DOHH2 (cell line): ENCODE measurements at regions not wholly inside any gene's neighbourhood (a gene's known extent, or its start where the extent isn't known, plus 50 kb on each side); places are given as distances from the start of the nearest gene placed in this dataset.

Experiments used
- H3F3A ChIP-seq: fragments of 200-600 bp; sonication (generic), shearing (Covaris generic); 2 replicates; pipeline ENCODE4 v1.6.0; 2016; ENCODE audit warnings: antibody characterized with exemption, mild to moderate bottlenecking; ENCODE audit not compliant: control insufficient read depth, insufficient read depth
- H3K27ac ChIP-seq: fragments of 200-600 bp; sonication (generic); 2 replicates; pipeline ENCODE4 v1.5.1; 2014; ENCODE audit warnings: low read depth, mild to moderate bottlenecking, low read length, moderate library complexity
- H3K27me3 ChIP-seq: fragments of 200-600 bp; sonication (generic); 2 replicates; pipeline ENCODE4 v1.6.1; 2014; ENCODE audit warnings: mild to moderate bottlenecking, low read length, mixed read lengths; ENCODE audit not compliant: control insufficient read depth
- H3K36me3 ChIP-seq: fragments of 200-600 bp; sonication (generic); 2 replicates; pipeline ENCODE4 v1.6.1; 2014; ENCODE audit warnings: mild to moderate bottlenecking, low read length, moderate library complexity, mixed read lengths; ENCODE audit not compliant: control insufficient read depth
- H3K4me1 ChIP-seq: fragments of 200-600 bp; sonication (generic); 2 replicates; pipeline ENCODE4 v1.6.1; 2014; ENCODE audit warnings: mild to moderate bottlenecking, low read length, mixed read lengths; ENCODE audit not compliant: control insufficient read depth
- H3K4me2 ChIP-seq: fragments of 200-600 bp; sonication (generic); 2 replicates; pipeline ENCODE4 v1.6.0; 2014; ENCODE audit warnings: mild to moderate bottlenecking, low read length, moderate library complexity
- H3K4me3 ChIP-seq: fragments of 200-600 bp; sonication (generic); 2 replicates; pipeline ENCODE4 v1.5.1; 2014; ENCODE audit warnings: mild to moderate bottlenecking, low read length, mixed read lengths
- H3K79me2 ChIP-seq: fragments of 200-600 bp; sonication (generic); 2 replicates; pipeline ENCODE4 v1.6.1; 2014; ENCODE audit warnings: mild to moderate bottlenecking, low read length, mixed read lengths; ENCODE audit not compliant: control insufficient read depth
- H3K9me2 ChIP-seq: fragments of 200-600 bp; sonication (generic); replicated peaks from 2 replicates; pipeline ENCODE4 v1.6.1; 2014; ENCODE audit warnings: mild to moderate bottlenecking, low read length, mixed read lengths; ENCODE audit not compliant: control insufficient read depth
- H3K9me3 ChIP-seq: fragments of 200-600 bp; sonication (generic); 2 replicates; pipeline ENCODE4 v1.6.1; 2014; ENCODE audit warnings: antibody characterized with exemption, low read length, mixed read lengths; ENCODE audit not compliant: control insufficient read depth, insufficient read depth
- H4K20me1 ChIP-seq: fragments of 200-600 bp; sonication (generic); 2 replicates; pipeline ENCODE4 v1.6.0; 2014; ENCODE audit warnings: low read depth, mild to moderate bottlenecking, antibody characterized with exemption, low read length, moderate library complexity; ENCODE audit not compliant: control insufficient read depth, insufficient read depth
- EZH2phosphoT487 ChIP-seq: fragments of 200-600 bp; sonication (generic); IDR thresholded peaks from 2 replicates; pipeline ENCODE4 v1.6.1; 2017; ENCODE audit warnings: borderline replicate concordance, mild to moderate bottlenecking, antibody characterized with exemption, low read length, moderate library complexity, mixed read lengths
- TF ChIP-seq, protein P1 (sequence below): fragments of 200-600 bp; sonication (generic); IDR thresholded peaks from one replicate; pipeline ENCODE4 v1.5.1; 2014; ENCODE audit warnings: antibody characterized with exemption, mild to moderate bottlenecking, low read depth, low read length; ENCODE audit not compliant: poor library complexity, severe bottlenecking

DNA sequence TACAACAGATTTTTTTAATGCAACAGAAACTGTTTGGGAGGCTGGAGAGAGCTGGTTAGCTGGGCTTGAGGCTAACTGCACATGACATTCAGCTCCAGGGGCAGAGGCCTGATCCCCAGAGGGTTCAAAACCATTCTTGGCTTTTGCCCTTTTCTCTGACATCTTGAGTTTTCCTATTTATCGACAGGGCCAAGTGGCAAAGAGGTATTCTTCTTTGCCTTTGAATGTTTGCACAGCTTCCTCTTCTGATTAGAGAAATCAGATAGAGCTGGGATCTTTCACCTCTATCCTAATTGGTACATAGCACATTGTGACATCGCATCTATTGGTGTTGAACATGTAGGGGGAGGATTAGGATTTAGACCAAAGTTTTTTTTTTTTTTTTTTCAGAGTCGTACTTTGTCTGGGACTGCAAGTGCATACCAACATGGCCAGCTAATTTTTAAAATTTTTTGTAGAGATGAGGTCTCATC, 143.7 kb downstream of the ACTBL2 start:
- peaks cover 1% of the 10 kb centered on the region; the same call in 1 of the 2 replicates for H3K27me3 ChIP-seq
- H3K36me3 ChIP-seq: no peaks in the 10 kb centered on the region
- H3K4me2 ChIP-seq: no peak overlapping the region
- no peaks in the 10 kb centered on the region for H3K9me3 ChIP-seq
- H3K4me1 ChIP-seq: no peaks in the 10 kb centered on the region
- no peaks in the 10 kb centered on the region for H3K79me2 ChIP-seq
- no peaks in the 10 kb centered on the region for H4K20me1 ChIP-seq
- H3K9me2 ChIP-seq: no peaks in the 10 kb centered on the region
- H3K27ac ChIP-seq: no peak overlapping the region
- no peaks in the 10 kb centered on the region for H3F3A ChIP-seq
- TF ChIP-seq, protein P1, sequence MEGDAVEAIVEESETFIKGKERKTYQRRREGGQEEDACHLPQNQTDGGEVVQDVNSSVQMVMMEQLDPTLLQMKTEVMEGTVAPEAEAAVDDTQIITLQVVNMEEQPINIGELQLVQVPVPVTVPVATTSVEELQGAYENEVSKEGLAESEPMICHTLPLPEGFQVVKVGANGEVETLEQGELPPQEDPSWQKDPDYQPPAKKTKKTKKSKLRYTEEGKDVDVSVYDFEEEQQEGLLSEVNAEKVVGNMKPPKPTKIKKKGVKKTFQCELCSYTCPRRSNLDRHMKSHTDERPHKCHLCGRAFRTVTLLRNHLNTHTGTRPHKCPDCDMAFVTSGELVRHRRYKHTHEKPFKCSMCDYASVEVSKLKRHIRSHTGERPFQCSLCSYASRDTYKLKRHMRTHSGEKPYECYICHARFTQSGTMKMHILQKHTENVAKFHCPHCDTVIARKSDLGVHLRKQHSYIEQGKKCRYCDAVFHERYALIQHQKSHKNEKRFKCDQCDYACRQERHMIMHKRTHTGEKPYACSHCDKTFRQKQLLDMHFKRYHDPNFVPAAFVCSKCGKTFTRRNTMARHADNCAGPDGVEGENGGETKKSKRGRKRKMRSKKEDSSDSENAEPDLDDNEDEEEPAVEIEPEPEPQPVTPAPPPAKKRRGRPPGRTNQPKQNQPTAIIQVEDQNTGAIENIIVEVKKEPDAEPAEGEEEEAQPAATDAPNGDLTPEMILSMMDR: no peak
- no peak for TF ChIP-seq EZH2phosphoT487
- H3K4me3 ChIP-seq: no peak overlapping the region

GRCh38 chr5:57338068-57338867, 144.3 kb downstream of the ACTBL2 start:
- H3K4me1 ChIP-seq: no peaks in the 10 kb centered on the region
- no peak overlapping the region for H3K4me2 ChIP-seq
- no peaks in the 10 kb centered on the region for H3K9me3 ChIP-seq
- no peak overlapping the region for H3K4me3 ChIP-seq
- no peaks in the 10 kb centered on the region for H3K79me2 ChIP-seq
- no peaks in the 10 kb centered on the region for H4K20me1 ChIP-seq
- no peaks in the 10 kb centered on the region for H3K36me3 ChIP-seq
- no peak for TF ChIP-seq EZH2phosphoT487
- TF ChIP-seq, protein P1: peak; percentile 74
- no peaks in the 10 kb centered on the region for H3K9me2 ChIP-seq
- H3F3A ChIP-seq: no peaks in the 10 kb centered on the region
- no peak overlapping the region for H3K27ac ChIP-seq
- peaks cover 3% of the 10 kb centered on the region; the same call in 1 of the 2 replicates for H3K27me3 ChIP-seq

DNA sequence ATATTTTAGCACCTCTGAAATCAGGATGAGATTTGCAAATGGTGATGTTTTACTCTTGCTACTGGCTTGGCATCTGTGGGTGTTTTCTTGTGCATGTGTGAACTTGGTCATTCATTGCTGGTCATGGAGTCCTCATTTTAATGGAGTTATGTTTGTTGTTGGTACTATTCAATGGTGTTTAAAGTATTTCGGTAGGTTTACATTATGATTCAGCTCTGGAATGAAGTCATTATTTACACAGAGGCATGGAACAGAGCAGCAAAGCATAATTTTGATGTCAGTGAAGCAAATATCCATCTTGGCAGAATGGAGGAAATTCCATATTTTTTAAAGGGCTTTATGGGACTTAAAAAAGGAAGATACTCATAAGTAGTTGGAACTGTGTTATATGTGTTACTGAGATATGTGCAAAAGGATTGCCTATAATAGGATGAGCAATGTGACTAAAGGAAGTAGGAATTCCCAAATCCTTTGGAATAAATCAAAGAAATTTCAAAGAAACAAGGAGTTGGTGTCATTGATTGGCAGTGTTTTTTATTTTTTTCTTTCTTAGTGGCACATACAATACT, 147.4 kb downstream of the ACTBL2 start:
- H3K4me3 ChIP-seq: no peak overlapping the region
- TF ChIP-seq, protein P1: no peak
- TF ChIP-seq EZH2phosphoT487: no peak
- H3K79me2 ChIP-seq: no peaks in the 10 kb centered on the region
- H3K4me1 ChIP-seq: no peaks in the 10 kb centered on the region
- H3K27ac ChIP-seq: no peak overlapping the region
- H4K20me1 ChIP-seq: no peaks in the 10 kb centered on the region
- H3K27me3 ChIP-seq: peaks cover 3% of the 10 kb centered on the region; the same call in 1 of the 2 replicates
- H3K36me3 ChIP-seq: no peaks in the 10 kb centered on the region
- no peaks in the 10 kb centered on the region for H3F3A ChIP-seq
- no peak overlapping the region for H3K4me2 ChIP-seq
- no peaks in the 10 kb centered on the region for H3K9me2 ChIP-seq
- no peaks in the 10 kb centered on the region for H3K9me3 ChIP-seq
